Stomach (tissue), 4 donors: ENCODE measurements at regions not wholly inside any gene's neighbourhood (a gene's known extent, or its start where the extent isn't known, plus 50 kb on each side); places are given as distances from the start of the nearest gene placed in this dataset.

Experiments used
- CTCF ChIP-seq, 7 experiments: fragments of 450-650 bp in 4 of 7; fragments of 200-600 bp in 3 of 7; sonication (generic) in 3 of 7; IDR thresholded peaks; one replicate each; pipeline ENCODE4 v1.5.1; 2016 to 2019; ENCODE audit warnings: antibody characterized with exemption in 7 of 7, control low read depth in 2 of 7, mild to moderate bottlenecking in 1 of 7
- EP300 ChIP-seq: sonication (generic); formaldehyde crosslinking; IDR thresholded peaks from one replicate; pipeline ENCODE4 v1.6.1; 2017; ENCODE audit warnings: antibody characterized with exemption
- POLR2A ChIP-seq, 4 donors: fragments of 450-650 bp; IDR thresholded peaks; one replicate each; pipeline ENCODE4 v1.6.1; 2016; ENCODE audit warnings: antibody characterized with exemption in 4 of 4, control low read depth in 2 of 4, mild to moderate bottlenecking in 1 of 4, moderate library complexity in 1 of 4
- POLR2AphosphoS5 ChIP-seq, 3 donors: sonication (generic); formaldehyde crosslinking; IDR thresholded peaks; one replicate each; pipeline ENCODE4 v1.6.1; 2016; ENCODE audit warnings: antibody characterized with exemption in 3 of 3

- TF ChIP-seq CTCF (IDR thresholded peaks at IDR 0.05) (no peak), POLR2A (IDR thresholded peaks at IDR 0.05) (no peak), POLR2AphosphoS5 (IDR thresholded peaks at IDR 0.05) (no peak), EP300 (no peak)
Measured at GRCh38 chr14:49417790-49418189, 168.4 kb downstream of the RPS29 start.
